ENCODE measurements at regions not wholly inside any gene's neighbourhood (a gene's known extent, or its start where the extent isn't known, plus 50 kb on each side); places are given as distances from the start of the nearest gene placed in this dataset.

- TF ChIP-seq FOXK2 (IDR thresholded peaks at IDR 0.05), result no peak
- no peak for TF ChIP-seq MYB (IDR thresholded peaks at IDR 0.05; ENCODE audit: borderline replicate concordance, low read depth, low read length)
- no peak for TF ChIP-seq POU2F2 (IDR thresholded peaks at IDR 0.05; ENCODE audit: borderline replicate concordance, low read depth, low read length)
- TF ChIP-seq, protein P1, sequence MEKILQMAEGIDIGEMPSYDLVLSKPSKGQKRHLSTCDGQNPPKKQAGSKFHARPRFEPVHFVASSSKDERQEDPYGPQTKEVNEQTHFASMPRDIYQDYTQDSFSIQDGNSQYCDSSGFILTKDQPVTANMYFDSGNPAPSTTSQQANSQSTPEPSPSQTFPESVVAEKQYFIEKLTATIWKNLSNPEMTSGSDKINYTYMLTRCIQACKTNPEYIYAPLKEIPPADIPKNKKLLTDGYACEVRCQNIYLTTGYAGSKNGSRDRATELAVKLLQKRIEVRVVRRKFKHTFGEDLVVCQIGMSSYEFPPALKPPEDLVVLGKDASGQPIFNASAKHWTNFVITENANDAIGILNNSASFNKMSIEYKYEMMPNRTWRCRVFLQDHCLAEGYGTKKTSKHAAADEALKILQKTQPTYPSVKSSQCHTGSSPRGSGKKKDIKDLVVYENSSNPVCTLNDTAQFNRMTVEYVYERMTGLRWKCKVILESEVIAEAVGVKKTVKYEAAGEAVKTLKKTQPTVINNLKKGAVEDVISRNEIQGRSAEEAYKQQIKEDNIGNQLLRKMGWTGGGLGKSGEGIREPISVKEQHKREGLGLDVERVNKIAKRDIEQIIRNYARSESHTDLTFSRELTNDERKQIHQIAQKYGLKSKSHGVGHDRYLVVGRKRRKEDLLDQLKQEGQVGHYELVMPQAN (conservative IDR thresholded peaks at IDR 0.05), result no peak
Observed at GRCh38 chr3:102290241-102290640, 144.6 kb upstream of the ZPLD1 start (continued).

DNA sequence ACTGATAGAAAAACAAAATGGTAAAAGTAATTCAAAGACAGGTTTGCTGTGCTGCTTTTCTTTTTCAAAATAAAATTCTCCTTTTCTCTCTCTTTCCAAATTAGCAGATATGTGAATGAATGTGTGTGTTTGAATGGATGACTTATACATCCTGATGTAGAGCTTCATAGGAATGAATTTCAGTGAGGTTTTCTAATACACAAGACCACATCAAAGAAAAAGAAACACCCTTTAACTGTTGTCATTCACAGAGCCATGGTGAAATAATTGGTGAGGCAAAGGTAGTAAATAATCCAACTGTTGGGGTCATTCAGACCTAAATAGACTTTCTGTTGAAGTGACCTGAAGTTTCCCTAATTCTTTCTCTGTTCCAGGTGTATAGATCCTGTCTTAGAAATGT lies 139.1 kb upstream of the ZPLD1 start:
- FAIRE-seq (no peak), DNase-seq (ENCODE audit: low read depth, low spot score) (no peak), ATAC-seq (no peak)
- no peaks in the 10 kb centered on the region for H3K36me3 ChIP-seq (ENCODE audit: control insufficient read depth in 2 of 2, insufficient read depth in 2 of 2, low read length in 1 of 2)
- no peak overlapping the region for H3K27ac ChIP-seq (ENCODE audit: control insufficient read depth, insufficient read depth)
- no TSS peak for BruUV-seq (replicated peaks)
- POLR2A ChIA-PET, result no interaction called here
- TF ChIP-seq ZZZ3 (IDR thresholded peaks at IDR 0.05; ENCODE audit: control insufficient read depth, insufficient read length, low read depth), result no peak
- TF ChIP-seq HCFC1 (IDR thresholded peaks at IDR 0.05; ENCODE audit: low read length), result no peak
- TF ChIP-seq, protein P2, sequence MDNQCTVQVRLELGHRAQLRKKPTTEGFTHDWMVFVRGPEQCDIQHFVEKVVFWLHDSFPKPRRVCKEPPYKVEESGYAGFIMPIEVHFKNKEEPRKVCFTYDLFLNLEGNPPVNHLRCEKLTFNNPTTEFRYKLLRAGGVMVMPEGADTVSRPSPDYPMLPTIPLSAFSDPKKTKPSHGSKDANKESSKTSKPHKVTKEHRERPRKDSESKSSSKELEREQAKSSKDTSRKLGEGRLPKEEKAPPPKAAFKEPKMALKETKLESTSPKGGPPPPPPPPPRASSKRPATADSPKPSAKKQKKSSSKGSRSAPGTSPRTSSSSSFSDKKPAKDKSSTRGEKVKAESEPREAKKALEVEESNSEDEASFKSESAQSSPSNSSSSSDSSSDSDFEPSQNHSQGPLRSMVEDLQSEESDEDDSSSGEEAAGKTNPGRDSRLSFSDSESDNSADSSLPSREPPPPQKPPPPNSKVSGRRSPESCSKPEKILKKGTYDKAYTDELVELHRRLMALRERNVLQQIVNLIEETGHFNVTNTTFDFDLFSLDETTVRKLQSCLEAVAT (IDR thresholded peaks at IDR 0.05), result no peak
- TF ChIP-seq POLR2A (IDR thresholded peaks at IDR 0.05; ENCODE audit: low read depth, low read length), result no peak
- H3K4me1 ChIP-seq (ENCODE audit: control insufficient read depth, insufficient read depth, low read length), result no peaks in the 10 kb centered on the region
- no peak overlapping the region for H2AFZ ChIP-seq (ENCODE audit: control insufficient read depth, low read depth, low read length)
- RAD21 ChIA-PET (ENCODE audit: unreplicated experiment), result no interaction called here
- in situ Hi-C loops (cut with MboI), result no loop called here
- no peaks in the 10 kb centered on the region for H3K79me2 ChIP-seq (ENCODE audit: control insufficient read depth, insufficient read depth, low read length)
- no peaks in the 10 kb centered on the region; a peak in 1 of 4 replicates for H3K27me3 ChIP-seq (replicated peaks in 1 of 2; ENCODE audit: control insufficient read depth in 2 of 2, insufficient read depth in 2 of 2, low read length in 1 of 2)
- CTCF ChIA-PET, result no interaction called here
- H3K9me3 ChIP-seq (replicated peaks; ENCODE audit: control insufficient read depth, insufficient read depth, low read length), result no peaks in the 10 kb centered on the region
- no peaks in the 10 kb centered on the region for H4K20me1 ChIP-seq (ENCODE audit: control insufficient read depth, insufficient read depth)
- intact Hi-C loops (cut with micrococcal nuclease; ENCODE audit: unreplicated experiment), result no loop called here
- H3K4me2 ChIP-seq (ENCODE audit: control insufficient read depth, insufficient read depth), result no peak overlapping the region
- no peak overlapping the region for H3K4me3 ChIP-seq
- SMC1A ChIA-PET (ENCODE audit: uncharacterized antibody, unreplicated experiment), result no interaction called here
- H3K9ac ChIP-seq (ENCODE audit: control insufficient read depth, insufficient read depth, low read length), result no peak overlapping the region
